ENCODE measurements at regions not wholly inside any gene's neighbourhood (a gene's known extent, or its start where the extent isn't known, plus 50 kb on each side); places are given as distances from the start of the nearest gene placed in this dataset.

DNA sequence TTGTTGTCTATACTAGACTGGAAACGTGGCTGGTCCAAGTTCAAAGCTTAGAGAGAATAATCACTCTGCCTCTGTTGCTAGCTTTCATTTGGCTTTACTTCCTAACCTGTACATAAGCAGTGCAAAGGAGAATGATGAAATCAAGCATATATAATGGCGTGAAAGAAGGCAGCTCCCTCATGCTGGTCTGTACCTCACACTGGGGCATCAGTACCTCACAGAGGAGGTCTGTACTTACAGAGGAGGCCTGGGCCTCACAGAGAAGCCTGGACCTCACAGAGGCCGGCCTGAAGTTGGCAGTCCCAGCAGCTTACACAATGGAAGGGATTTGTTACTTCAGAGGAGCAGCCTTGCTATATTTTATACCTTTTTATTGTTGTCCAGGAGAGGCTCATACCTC, 53.3 kb upstream of the MSI2 start:
- Mint-ChIP-seq H3K4me1 (no peaks in the 10 kb centered on the region), H3K4me3 (no peak overlapping the region), H3K27ac (no peak overlapping the region), H3K27me3 (peaks cover 7 to 34% of the 10 kb centered on the region in 2 donors), H3K36me3 (no peaks in the 10 kb centered on the region), H3K9me3 (peaks cover 0 to 10% (median 0%) of the 10 kb centered on the region in 5 donors)
- Histone ChIP-seq H3K4me1 (ENCODE audit: insufficient read depth, low read length) (no peaks in the 10 kb centered on the region), H3K27ac (ENCODE audit: low read depth, low read length) (no peak overlapping the region), H3K9me3 (ENCODE audit: low read length) (no peaks in the 10 kb centered on the region), H3K27me3 (ENCODE audit: insufficient read depth, low read length, poor library complexity, severe bottlenecking) (no peaks in the 10 kb centered on the region), H3K36me3 (ENCODE audit: insufficient read depth, low read length) (no peaks in the 10 kb centered on the region), H3K4me3 (ENCODE audit: low read length) (no peak overlapping the region)
- ChIA-PET CTCF (no interaction called here), POLR2A (no interaction called here)
- DNase-seq: no peak
